Activated CD8-positive, alpha-beta memory T cell treated with anti-CD3 and anti-CD28 coated beads, Interleukin-2, amount 50 U/mL, for 4 hours (primary cell): ENCODE measurements at regions not wholly inside any gene's neighbourhood (a gene's known extent, or its start where the extent isn't known, plus 50 kb on each side); places are given as distances from the start of the nearest gene placed in this dataset.

Source experiments
- DNase-seq: peaks from one replicate; pipeline ENCODE4 v3.0.0-alpha.2; 2020

GRCh38 chr18:37663446-37663845 lies 97.8 kb upstream of the CELF4 start:
- DNase-seq, result no peak

GRCh38 chr18:37662546-37663339 lies 97.1 kb upstream of the CELF4 start:
- no peak for DNase-seq

GRCh38 chr18:37662099-37662498 lies 96.5 kb upstream of the CELF4 start:
- no peak for DNase-seq

GRCh38 chr18:37661478-37661877 lies 95.9 kb upstream of the CELF4 start:
- DNase-seq, result no peak

GRCh38 chr18:37661061-37661460 lies 95.5 kb upstream of the CELF4 start:
- no peak for DNase-seq

- no peak for DNase-seq
Measured at GRCh38 chr18:37660658-37661057, 95.1 kb upstream of the CELF4 start.

- DNase-seq, result no peak
Measured at GRCh38 chr18:37659906-37660305, 94.3 kb upstream of the CELF4 start.

GRCh38 chr18:37658894-37659293 lies 93.3 kb upstream of the CELF4 start:
- DNase-seq, result no peak

GRCh38 chr18:37657493-37657892 lies 91.9 kb upstream of the CELF4 start:
- DNase-seq, result no peak

- no peak for DNase-seq
Measured at GRCh38 chr18:37654731-37655369, 89.3 kb upstream of the CELF4 start.

GRCh38 chr18:37654034-37654433 lies 88.4 kb upstream of the CELF4 start:
- no peak for DNase-seq

GRCh38 chr18:37653618-37654017 lies 88.0 kb upstream of the CELF4 start:
- no peak for DNase-seq

- DNase-seq, result no peak
Measured at GRCh38 chr18:37649930-37650329, 84.3 kb upstream of the CELF4 start.

- DNase-seq, result no peak
Measured at GRCh38 chr18:37649416-37649815, 83.8 kb upstream of the CELF4 start.

- no peak for DNase-seq
Measured at GRCh38 chr18:37641573-37641972, 76.0 kb upstream of the CELF4 start.

GRCh38 chr18:37640504-37640903 lies 74.9 kb upstream of the CELF4 start:
- DNase-seq, result no peak

GRCh38 chr18:37639846-37640245 lies 74.2 kb upstream of the CELF4 start:
- DNase-seq, result no peak

GRCh38 chr18:37637478-37637850 lies 71.9 kb upstream of the CELF4 start:
- no peak for DNase-seq

GRCh38 chr18:37636831-37637477 lies 71.4 kb upstream of the CELF4 start:
- no peak for DNase-seq

- no peak for DNase-seq
Measured at GRCh38 chr18:37634516-37634915, 68.9 kb upstream of the CELF4 start.

- no peak for DNase-seq
Measured at GRCh38 chr18:37631422-37631821, 65.8 kb upstream of the CELF4 start.

GRCh38 chr18:37630334-37630733 lies 64.7 kb upstream of the CELF4 start:
- DNase-seq, result no peak

- DNase-seq, result no peak
Measured at GRCh38 chr18:37628470-37629220, 63.0 kb upstream of the CELF4 start.
